H1 (cell line): ENCODE measurements at regions not wholly inside any gene's neighbourhood (a gene's known extent, or its start where the extent isn't known, plus 50 kb on each side); places are given as distances from the start of the nearest gene placed in this dataset.

Experiments
- CTCF ChIA-PET: fragments of 300-600 bp; sonication (Branson Sonifier 250); formaldehyde crosslinking; loops from one replicate; lab custom pipeline; 2021; ENCODE audit not compliant: partially characterized antibody; lab: Charles Lee
- POLR2A ChIA-PET: fragments of 300-600 bp; sonication (Branson Sonifier 250); formaldehyde crosslinking; loops from one replicate; lab custom pipeline; 2021; ENCODE audit warnings: inconsistent platforms; ENCODE audit not compliant: partially characterized antibody; lab: Charles Lee
- DNase-seq, 2 experiments: peaks; one replicate each; pipeline versions ENCODE4 v3.0.0 to v3.0.0-alpha.2; 2010 to 2022; ENCODE audit warnings: low spot score in 2 of 2, low read depth in 1 of 2, mixed read lengths in 1 of 2
- FAIRE-seq: peaks from 2 replicates; lab custom pipeline; 2011; peaks lifted over from hg19 to GRCh38; lab: Jason Lieb, UNC
- H2AFZ ChIP-seq: 2 replicates; pipeline ENCODE4 v1.8.1; 2012; ENCODE audit warnings: low read length, inconsistent platforms
- H2AK5ac ChIP-seq: 2 replicates; pipeline ENCODE4 v1.6.1; 2013; ENCODE audit warnings: low read depth, low read length
- H2BK120ac ChIP-seq: replicated peaks from 2 replicates; pipeline ENCODE3; 2013; ENCODE audit warnings: low read depth, low read length, inconsistent platforms
- H2BK12ac ChIP-seq: 2 replicates; pipeline ENCODE4 v1.6.1; 2013; ENCODE audit warnings: low read depth, low read length
- H2BK15ac ChIP-seq: 2 replicates; pipeline ENCODE4 v1.6.1; 2013; ENCODE audit warnings: low read length
- H2BK20ac ChIP-seq: 2 replicates; pipeline ENCODE4 v1.6.1; 2013; ENCODE audit warnings: low read length
- H2BK5ac ChIP-seq: 2 replicates; pipeline ENCODE4 v1.6.1; 2013; ENCODE audit warnings: low read depth, low read length
- H3K14ac ChIP-seq: 2 replicates; pipeline ENCODE4 v1.6.1; 2013; ENCODE audit warnings: inconsistent platforms; ENCODE audit not compliant: insufficient read length
- H3K18ac ChIP-seq: 2 replicates; pipeline ENCODE4 v1.6.1; 2013; ENCODE audit warnings: low read length; ENCODE audit errors: extremely low read depth
- H3K23ac ChIP-seq: 2 replicates; pipeline ENCODE4 v1.6.1; 2013; ENCODE audit warnings: inconsistent platforms; ENCODE audit not compliant: insufficient read length
- H3K23me2 ChIP-seq: 2 replicates; pipeline ENCODE4 v1.6.1; 2013; ENCODE audit warnings: low read depth, low read length
- H3K27ac ChIP-seq: 2 replicates; pipeline ENCODE4 v1.6.1; 2011; ENCODE audit warnings: low read depth, low read length, inconsistent platforms
- H3K27me3 ChIP-seq, 4 experiments: replicated peaks in 1 of 4; 1 replicate in 1 of 4; 2 replicates in 3 of 4; pipeline versions ENCODE4 v1.6.1 to v1.8.1; 2011 to 2013; ENCODE audit warnings: low read length in 3 of 4, mild to moderate bottlenecking in 3 of 4, inconsistent platforms in 2 of 4, mixed read lengths in 2 of 4, moderate library complexity in 1 of 4; ENCODE audit not compliant: control insufficient read depth in 3 of 4, insufficient read depth in 3 of 4; ENCODE audit errors: extremely low read depth in 1 of 4
- H3K36me3 ChIP-seq, 4 experiments: 2 replicates each; pipeline versions ENCODE4 v1.6.1 to v1.8.1; 2011 to 2013; ENCODE audit warnings: mild to moderate bottlenecking in 4 of 4, low read length in 3 of 4, moderate library complexity in 2 of 4, control low read depth in 1 of 4, inconsistent platforms in 1 of 4; ENCODE audit not compliant: insufficient read depth in 4 of 4, control insufficient read depth in 2 of 4
- H3K4ac ChIP-seq: replicated peaks from 2 replicates; pipeline ENCODE3; 2013; ENCODE audit warnings: low read length, low read depth, mixed read lengths, inconsistent platforms; ENCODE audit not compliant: insufficient read length
- H3K4me1 ChIP-seq, 4 experiments: replicated peaks in 1 of 4; 1 replicate in 1 of 4; 2 replicates in 3 of 4; pipeline versions ENCODE4 v1.6.1 to v1.8.1; 2011 to 2013; ENCODE audit warnings: low read length in 3 of 4, inconsistent platforms in 2 of 4, mixed read lengths in 1 of 4; ENCODE audit not compliant: insufficient read depth in 4 of 4, control insufficient read depth in 3 of 4
- H3K4me2 ChIP-seq, 2 experiments: 2 replicates each; pipeline versions ENCODE4 v1.6.1 to v1.8.1; 2011 to 2013; ENCODE audit warnings: low read depth in 2 of 2, low read length in 2 of 2, control low read depth in 1 of 2, inconsistent platforms in 1 of 2, mild to moderate bottlenecking in 1 of 2; ENCODE audit not compliant: insufficient read depth in 1 of 2
- H3K4me3 ChIP-seq, 4 experiments: fragments of 200-600, 300-600 bp in 1 of 4; sonication (generic), shearing (Covaris generic), sonication (Bioruptor Twin) in 1 of 4; 2 replicates each; pipeline versions ENCODE4 v1.5.1 to v1.8.1; 2011 to 2016; ENCODE audit warnings: low read length in 4 of 4, low read depth in 3 of 4, control low read depth in 2 of 4, inconsistent platforms in 2 of 4, mild to moderate bottlenecking in 2 of 4, mixed read lengths in 1 of 4, moderate library complexity in 1 of 4; ENCODE audit not compliant: insufficient read depth in 2 of 4; ENCODE audit errors: extremely low read depth in 1 of 4
- H3K56ac ChIP-seq: replicated peaks from 2 replicates; pipeline ENCODE3; 2013; ENCODE audit warnings: low read depth, mild to moderate bottlenecking, mixed read lengths, low read length, inconsistent platforms; ENCODE audit not compliant: insufficient read length
- H3K79me1 ChIP-seq: 2 replicates; pipeline ENCODE4 v1.6.1; 2013; ENCODE audit warnings: low read depth, low read length, control low read depth
- H3K79me2 ChIP-seq, 2 experiments: 2 replicates each; pipeline versions ENCODE4 v1.6.1 to v1.8.1; 2012 to 2013; ENCODE audit warnings: low read length in 2 of 2, mild to moderate bottlenecking in 2 of 2, inconsistent platforms in 1 of 2; ENCODE audit not compliant: insufficient read depth in 2 of 2, control insufficient read depth in 1 of 2
- H3K9ac ChIP-seq, 4 experiments: replicated peaks in 1 of 4; 1 replicate in 1 of 4; 2 replicates in 3 of 4; pipeline versions ENCODE4 v1.6.1 to v1.8.1; 2011 to 2013; ENCODE audit warnings: low read depth in 3 of 4, low read length in 3 of 4, control low read depth in 2 of 4, mild to moderate bottlenecking in 2 of 4, moderate library complexity in 2 of 4, inconsistent platforms in 1 of 4; ENCODE audit errors: extremely low read depth in 1 of 4
- H3K9me3 ChIP-seq, 2 experiments: 2 replicates each; pipeline versions ENCODE4 v1.6.1 to v1.8.1; 2012 to 2013; ENCODE audit warnings: mild to moderate bottlenecking in 2 of 2, moderate library complexity in 2 of 2, control low read depth in 1 of 2, inconsistent platforms in 1 of 2, low read depth in 1 of 2, low read length in 1 of 2, mixed read lengths in 1 of 2; ENCODE audit not compliant: insufficient read depth in 2 of 2
- H4K20me1 ChIP-seq, 2 experiments: replicated peaks in 1 of 2; 2 replicates each; pipeline versions ENCODE3 to v1.8.1; 2011 to 2013; ENCODE audit warnings: inconsistent platforms in 2 of 2, low read length in 2 of 2, mild to moderate bottlenecking in 1 of 2; ENCODE audit not compliant: insufficient read depth in 2 of 2, control insufficient read depth in 1 of 2
- H4K5ac ChIP-seq: 2 replicates; pipeline ENCODE4 v1.6.1; 2013; ENCODE audit warnings: low read length, low read depth, mixed read lengths, inconsistent platforms; ENCODE audit not compliant: insufficient read length
- H4K8ac ChIP-seq: 2 replicates; pipeline ENCODE4 v1.8.0; 2013; ENCODE audit warnings: mild to moderate bottlenecking, moderate library complexity, low read length, inconsistent platforms; ENCODE audit not compliant: insufficient read depth; ENCODE audit errors: extremely low read depth
- H4K91ac ChIP-seq: replicated peaks from 2 replicates; pipeline ENCODE3; 2013; ENCODE audit warnings: low read length, mixed read lengths, inconsistent platforms; ENCODE audit not compliant: insufficient read length
- ASH2L ChIP-seq: fragments of 200-600, 300-600 bp; sonication (generic); IDR thresholded peaks from one replicate; pipeline ENCODE4 v1.7.1; 2017; ENCODE audit warnings: low read length
- BACH1 ChIP-seq: IDR thresholded peaks from 2 replicates; pipeline ENCODE4 v1.6.1; 2012; ENCODE audit warnings: low read length, improper control_type of control experiment
- CHD2 ChIP-seq: IDR thresholded peaks from 2 replicates; pipeline ENCODE4 v1.6.1; 2012; ENCODE audit warnings: low read length, improper control_type of control experiment
- CTBP2 ChIP-seq: IDR thresholded peaks from 2 replicates; pipeline ENCODE4 v1.7.0; 2011; ENCODE audit warnings: borderline replicate concordance, mild to moderate bottlenecking, moderate library complexity, mixed read lengths, low read length; ENCODE audit not compliant: insufficient read depth, insufficient read length
- NANOG ChIP-seq: IDR thresholded peaks from 2 replicates; pipeline ENCODE4 v1.6.1; 2011; ENCODE audit warnings: low read length, low read depth, mild to moderate bottlenecking, inconsistent platforms; ENCODE audit not compliant: insufficient read depth, poor library complexity, severe bottlenecking
- POLR2A ChIP-seq, 2 experiments: IDR thresholded peaks; 1 replicate in 1 of 2; 2 replicates in 1 of 2; pipeline ENCODE4 v1.6.1; 2011; ENCODE audit warnings: low read depth in 2 of 2, low read length in 2 of 2, mild to moderate bottlenecking in 2 of 2; ENCODE audit errors: control extremely low read depth in 1 of 2
- POU5F1 ChIP-seq: IDR thresholded peaks from 2 replicates; pipeline ENCODE4 v1.6.1; 2011; ENCODE audit warnings: low read depth, mild to moderate bottlenecking, low read length, moderate library complexity
- RFX5 ChIP-seq: IDR thresholded peaks from 2 replicates; pipeline ENCODE4 v1.6.1; 2011; ENCODE audit warnings: low read depth, low read length, improper control_type of control experiment, borderline replicate concordance
- SIRT6 ChIP-seq: IDR thresholded peaks from one replicate; pipeline ENCODE4 v1.7.1; 2012; ENCODE audit warnings: low read length, inconsistent platforms
- SIX5 ChIP-seq: IDR thresholded peaks from 2 replicates; pipeline ENCODE4 v1.6.1; 2011; ENCODE audit warnings: mild to moderate bottlenecking, low read depth, low read length
- SP1 ChIP-seq: IDR thresholded peaks from 2 replicates; pipeline ENCODE4 v1.6.1; 2011; ENCODE audit warnings: low read depth, low read length
- SRF ChIP-seq: IDR thresholded peaks from 2 replicates; pipeline ENCODE4 v1.6.1; 2011; ENCODE audit warnings: mild to moderate bottlenecking, low read depth, low read length, moderate library complexity
- SUZ12 ChIP-seq: fragments of 200-600 bp; sonication (generic); IDR thresholded peaks from 2 replicates; pipeline ENCODE4 v1.6.1; 2012; ENCODE audit warnings: mild to moderate bottlenecking, inconsistent platforms, low read length, moderate library complexity, mixed read lengths
- TAF1 ChIP-seq: IDR thresholded peaks from 2 replicates; pipeline ENCODE4 v1.6.1; 2011; ENCODE audit warnings: mild to moderate bottlenecking, low read depth, low read length
- ZNF274 ChIP-seq: IDR thresholded peaks from 2 replicates; pipeline ENCODE4 v1.7.0; 2012; ENCODE audit warnings: low read length, borderline replicate concordance; ENCODE audit errors: extremely low read depth
- WGBS, 2 experiments: shearing (Covaris generic) in 1 of 2; methylation state at CpG; one replicate each; pipeline versions ENCODE4 v1.1.6 to v1.1.7; 2013 to 2015; ENCODE audit warnings: low lambda C conversion rate in 2 of 2, mixed read lengths in 2 of 2, inconsistent platforms in 1 of 2, low coverage in 1 of 2, missing lambda C conversion rate in 1 of 2; ENCODE audit not compliant: insufficient replicate concordance in 2 of 2, insufficient coverage in 1 of 2, insufficient read length in 1 of 2; ENCODE audit errors: extremely low coverage in 1 of 2, missing lambda C conversion rate in 1 of 2; 5-methylcytosine and 5-hydroxymethylcytosine counted together
- TF ChIP-seq, protein P1 (sequence below): IDR thresholded peaks from 2 replicates; pipeline ENCODE4 v1.6.1; 2012; ENCODE audit warnings: low read length, inconsistent platforms

DNA sequence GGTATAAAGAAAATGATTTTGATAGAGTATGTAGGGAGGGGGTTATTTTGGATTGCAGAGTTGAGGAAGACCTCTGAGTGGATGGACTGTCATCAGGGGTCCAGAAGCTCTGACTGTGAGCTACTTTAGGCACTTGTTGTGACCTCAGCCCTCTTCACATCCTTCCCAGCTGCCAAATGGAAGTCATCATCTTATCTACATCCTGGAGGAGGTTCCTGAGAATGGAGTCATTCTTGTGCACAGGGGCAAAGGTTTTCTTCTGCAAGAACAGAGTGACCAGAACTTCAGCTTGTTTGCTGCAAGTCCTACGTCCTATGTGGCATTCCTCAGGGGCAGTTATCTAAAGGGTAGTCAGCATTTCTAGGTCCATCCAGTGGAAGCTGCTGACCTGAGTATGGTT, 393.8 kb downstream of the AASDHPPT start:
- Histone ChIP-seq H2AK5ac (no peak overlapping the region), H3K9me3 (no peaks in the 10 kb centered on the region; a peak in 1 of 4 replicates), H4K5ac (no peak overlapping the region), H3K27me3 (no peaks in the 10 kb centered on the region), H3K56ac (no peak overlapping the region), H3K4ac (no peak overlapping the region), H4K91ac (no peak overlapping the region), H3K18ac (no peak overlapping the region), H3K79me1 (no peaks in the 10 kb centered on the region), H2BK12ac (no peak overlapping the region), H3K36me3 (no peaks in the 10 kb centered on the region), H2BK20ac (no peak overlapping the region), H3K4me1 (no peaks in the 10 kb centered on the region), H3K4me3 (no peak overlapping the region), H2BK5ac (no peak overlapping the region), H4K8ac (no peak overlapping the region), H3K79me2 (no peaks in the 10 kb centered on the region), H3K14ac (no peak overlapping the region), H4K20me1 (no peaks in the 10 kb centered on the region), H2BK120ac (no peak overlapping the region), H3K23ac (no peak overlapping the region), H3K23me2 (no peaks in the 10 kb centered on the region), H2BK15ac (no peak overlapping the region), H3K9ac (no peak overlapping the region), H3K4me2 (no peak overlapping the region), H2AFZ (no peak overlapping the region), H3K27ac (no peak overlapping the region)
- no peak for FAIRE-seq
- CTCF ChIA-PET: no interaction called here
- DNase-seq: no peak
- 94% methylated on average over 1 of the region's 1 CpG; no CpG with 5 or more reads in 1 of the 2 experiments for WGBS, 2 experiments
- POLR2A ChIA-PET: no interaction called here
- TF ChIP-seq SRF (no peak), NANOG (no peak), ASH2L (no peak), TAF1 (no peak), POU5F1 (no peak), CTBP2 (no peak), POLR2A (IDR thresholded peaks at IDR 0.05; ENCODE audit: control extremely low read depth in 1 of 2, low read depth in 2 of 2, low read length in 2 of 2) (no peak), BACH1 (no peak), ZNF274 (no peak), SP1 (no peak), CHD2 (no peak), SIRT6 (no peak), RFX5 (no peak), SIX5 (no peak), SUZ12 (no peak)
- TF ChIP-seq, protein P1, sequence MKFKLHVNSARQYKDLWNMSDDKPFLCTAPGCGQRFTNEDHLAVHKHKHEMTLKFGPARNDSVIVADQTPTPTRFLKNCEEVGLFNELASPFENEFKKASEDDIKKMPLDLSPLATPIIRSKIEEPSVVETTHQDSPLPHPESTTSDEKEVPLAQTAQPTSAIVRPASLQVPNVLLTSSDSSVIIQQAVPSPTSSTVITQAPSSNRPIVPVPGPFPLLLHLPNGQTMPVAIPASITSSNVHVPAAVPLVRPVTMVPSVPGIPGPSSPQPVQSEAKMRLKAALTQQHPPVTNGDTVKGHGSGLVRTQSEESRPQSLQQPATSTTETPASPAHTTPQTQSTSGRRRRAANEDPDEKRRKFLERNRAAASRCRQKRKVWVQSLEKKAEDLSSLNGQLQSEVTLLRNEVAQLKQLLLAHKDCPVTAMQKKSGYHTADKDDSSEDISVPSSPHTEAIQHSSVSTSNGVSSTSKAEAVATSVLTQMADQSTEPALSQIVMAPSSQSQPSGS: no peak
